GM12892 (cell line): ENCODE measurements at regions not wholly inside any gene's neighbourhood (a gene's known extent, or its start where the extent isn't known, plus 50 kb on each side); places are given as distances from the start of the nearest gene placed in this dataset.

Experiments used
- DNase-seq: peaks from one replicate; pipeline ENCODE4 v3.0.0; 2011; ENCODE audit not compliant: insufficient read length
- FAIRE-seq: peaks from 2 replicates; lab custom pipeline; 2011; peaks lifted over from hg19 to GRCh38; lab: Jason Lieb, UNC
- POLR2A ChIP-seq: IDR thresholded peaks from 2 replicates; pipeline ENCODE4 v1.6.1; 2011; ENCODE audit warnings: low read depth, low read length, control low read depth
- POLR2AphosphoS5 ChIP-seq: IDR thresholded peaks from 2 replicates; pipeline ENCODE4 v1.6.1; 2011; ENCODE audit warnings: low read depth, low read length, control low read depth
- TAF1 ChIP-seq: IDR thresholded peaks from 2 replicates; pipeline ENCODE4 v1.6.1; 2011; ENCODE audit warnings: low read depth, mild to moderate bottlenecking, control low read depth, low read length, borderline replicate concordance

DNA sequence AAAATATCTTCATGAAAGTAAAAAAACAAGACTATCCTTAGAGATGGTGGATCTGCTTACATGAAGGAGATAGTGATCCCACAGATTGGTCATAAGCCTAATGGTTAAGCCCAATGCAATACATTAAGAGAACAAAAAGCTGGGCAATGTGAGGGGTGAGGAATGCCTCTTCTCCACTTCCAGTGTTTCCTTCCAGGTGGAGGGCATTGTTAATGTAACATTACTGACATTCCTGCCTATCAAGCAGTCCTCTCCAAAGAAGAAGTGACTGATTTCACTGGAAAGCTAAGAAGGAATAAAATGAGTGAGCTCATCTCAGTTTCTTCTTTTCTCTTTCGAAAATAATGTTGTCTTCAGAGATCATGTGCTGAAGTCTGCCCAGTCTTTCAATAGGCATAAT is 207.8 kb downstream of the RAB38 start:
- DNase-seq, result no peak
- FAIRE-seq, result no peak

GRCh38 chr11:87966694-87967093 is 208.5 kb downstream of the RAB38 start:
- FAIRE-seq (no peak), DNase-seq (no peak)
- TF ChIP-seq POLR2A, result no peak
- no peak for TF ChIP-seq TAF1
- no peak for TF ChIP-seq POLR2AphosphoS5

More for the DNA sequence above, 207.8 kb downstream of the RAB38 start:
- TF ChIP-seq TAF1, result no peak

DNA sequence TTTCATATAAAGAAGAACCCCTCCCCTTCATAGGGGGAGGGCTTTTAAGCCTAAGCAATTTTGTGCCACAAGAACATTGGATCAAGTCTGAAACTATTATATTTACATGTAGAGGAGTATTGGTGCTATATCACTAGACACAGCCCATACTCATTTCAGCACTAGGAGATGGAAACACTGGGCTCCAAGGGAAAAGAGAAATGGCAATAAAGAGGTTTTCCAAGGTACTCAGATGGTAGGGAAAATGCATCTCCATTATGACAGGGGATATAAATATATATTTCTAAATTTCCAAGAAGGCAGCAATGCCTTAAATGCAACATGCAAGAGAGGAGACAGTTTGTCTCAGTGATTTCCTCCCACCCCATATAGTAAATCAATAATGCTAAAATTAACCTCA is 209.0 kb downstream of the RAB38 start:
- FAIRE-seq (no peak), DNase-seq (no peak)
- TF ChIP-seq TAF1 (no peak), POLR2AphosphoS5 (no peak), POLR2A (no peak)

- no peak for DNase-seq
- TF ChIP-seq TAF1, result no peak
- no peak for TF ChIP-seq POLR2AphosphoS5
- TF ChIP-seq POLR2A, result no peak
- FAIRE-seq, result no peak
Observed at GRCh38 chr11:87961606-87962005, 213.6 kb downstream of the RAB38 start.

DNA sequence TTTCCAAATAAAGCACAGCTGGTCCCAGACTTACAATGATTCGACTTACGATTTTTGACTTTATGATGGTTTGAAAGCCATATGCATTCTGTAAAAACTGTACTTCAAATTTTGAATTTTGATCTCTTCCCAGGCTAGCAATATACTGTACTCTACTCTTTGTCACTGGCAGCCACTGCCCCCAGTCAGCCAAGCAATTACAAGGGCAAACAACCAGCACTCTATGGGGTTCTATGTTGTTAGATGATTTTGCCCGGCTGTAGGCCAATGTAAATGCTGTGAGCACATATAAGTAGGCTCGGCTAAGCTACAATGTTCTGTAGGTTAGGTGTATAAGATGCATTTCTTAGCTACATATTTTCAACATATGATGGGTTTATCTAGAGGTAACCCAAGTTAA is 217.3 kb downstream of the RAB38 start:
- FAIRE-seq, result no peak
- TF ChIP-seq POLR2A (no peak), POLR2AphosphoS5 (no peak), TAF1 (no peak)
- no peak for DNase-seq

DNA sequence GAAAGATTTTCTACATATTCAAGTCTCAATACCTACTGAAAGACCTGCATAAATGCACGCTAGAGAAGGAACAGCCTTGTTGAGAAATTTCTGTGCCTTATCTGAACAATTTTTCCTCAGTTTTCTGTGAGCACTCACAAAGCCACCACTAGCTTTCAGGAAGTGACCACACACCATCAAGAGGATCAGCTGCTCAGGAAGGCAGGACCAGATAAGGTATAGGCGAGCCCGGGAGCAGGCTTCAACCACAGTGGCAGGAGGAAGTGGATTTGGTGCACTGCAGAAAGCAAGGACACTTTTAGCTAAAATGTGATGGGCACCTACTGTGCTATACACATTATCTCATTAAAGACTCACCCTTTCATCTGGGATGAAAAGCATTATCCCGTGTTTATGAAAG is 220.8 kb downstream of the RAB38 start:
- no peak for FAIRE-seq
- TF ChIP-seq POLR2AphosphoS5, result no peak
- TF ChIP-seq POLR2A, result no peak

GRCh38 chr11:87942786-87943185 is 232.5 kb downstream of the RAB38 start:
- DNase-seq, result no peak
- no peak for FAIRE-seq
- no peak for TF ChIP-seq POLR2AphosphoS5
- no peak for TF ChIP-seq POLR2A
- TF ChIP-seq TAF1, result no peak

More for the DNA sequence above, 220.8 kb downstream of the RAB38 start:
- no peak for DNase-seq

GRCh38 chr11:87934182-87934581 is 241.1 kb downstream of the RAB38 start:
- TF ChIP-seq TAF1, result no peak
- TF ChIP-seq POLR2AphosphoS5, result no peak
- no peak for TF ChIP-seq POLR2A
- DNase-seq (no peak), FAIRE-seq (no peak)

DNA sequence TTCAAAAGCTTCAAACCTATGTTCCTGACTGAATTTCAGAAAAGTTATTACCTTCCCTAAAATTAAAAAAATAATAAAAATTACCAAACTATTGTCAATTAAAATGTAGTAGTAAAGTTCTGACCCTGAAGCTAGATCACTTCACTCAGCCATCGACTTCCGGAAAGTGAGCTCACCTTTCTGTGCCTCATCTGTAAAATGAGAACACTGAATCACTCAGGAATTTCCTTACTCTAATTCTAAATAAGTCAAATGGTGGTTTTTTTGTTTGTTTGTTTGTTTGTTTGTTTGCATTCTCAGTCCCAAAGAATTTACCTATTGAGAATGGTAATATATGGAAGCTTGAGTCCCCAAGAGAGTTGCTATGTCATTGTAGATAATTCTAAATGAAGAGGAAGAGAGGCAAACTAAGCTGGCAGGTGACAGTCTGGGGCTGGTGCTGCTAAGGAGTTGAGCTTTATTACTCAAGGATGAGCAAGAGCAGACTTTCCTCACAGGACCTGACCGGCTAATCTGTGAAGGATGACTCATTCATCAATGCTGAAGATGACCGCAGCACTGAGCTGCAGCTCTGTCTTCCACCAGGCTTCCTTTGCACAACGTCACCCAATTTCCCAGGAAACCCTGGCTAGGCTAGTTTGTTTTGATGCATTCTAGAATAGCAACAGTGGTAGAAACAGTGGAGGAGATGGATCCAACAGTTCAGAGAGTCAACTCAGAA is 248.8 kb downstream of the RAB38 start:
- DNase-seq (no peak), FAIRE-seq (no peak)
- no peak for TF ChIP-seq POLR2A
- no peak for TF ChIP-seq POLR2AphosphoS5
- TF ChIP-seq TAF1, result no peak

- DNase-seq (no peak), FAIRE-seq (no peak)
- TF ChIP-seq POLR2A (no peak), POLR2AphosphoS5 (no peak), TAF1 (no peak)
Observed at GRCh38 chr11:87924125-87924524, 251.1 kb downstream of the RAB38 start.

DNA sequence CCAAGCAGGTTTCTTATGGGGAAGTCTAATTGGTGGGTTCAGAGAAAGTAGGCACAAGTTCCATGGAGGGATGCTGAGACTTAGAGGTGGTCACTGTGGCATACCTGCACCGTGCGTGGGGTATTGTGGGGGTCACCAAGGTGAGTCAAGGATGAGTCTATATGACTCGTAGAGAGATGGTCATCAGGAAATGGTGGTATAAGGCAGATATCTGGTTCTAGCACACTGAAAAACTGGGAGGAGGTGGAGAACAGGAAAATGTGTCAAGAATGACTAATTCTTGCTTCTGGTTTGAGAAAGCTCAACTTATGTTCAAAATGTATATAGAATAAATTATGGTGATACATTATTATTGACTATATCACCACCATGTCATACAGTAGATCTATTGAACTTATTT is 258.1 kb downstream of the RAB38 start:
- TF ChIP-seq POLR2A (no peak), TAF1 (no peak), POLR2AphosphoS5 (no peak)
- no peak for DNase-seq
- no peak for FAIRE-seq

- DNase-seq (no peak), FAIRE-seq (no peak)
- no peak for TF ChIP-seq POLR2AphosphoS5
- no peak for TF ChIP-seq POLR2A
- TF ChIP-seq TAF1, result no peak
Observed at GRCh38 chr11:87909178-87909577, 266.1 kb downstream of the RAB38 start.
